ENCODE measurements at regions not wholly inside any gene's neighbourhood (a gene's known extent, or its start where the extent isn't known, plus 50 kb on each side); places are given as distances from the start of the nearest gene placed in this dataset.
"Not testable (repeated sequence)": the region's sequence is repeated elsewhere in the genome, so short reads cannot be mapped to it uniquely, and the experiment has no call there.

- DNase-seq (ENCODE audit: low read depth), result no peak
Measured at GRCh38 chr11:38721586-38722315, 2123.7 kb upstream of the RAG2 start.

- DNase-seq (ENCODE audit: low read depth), result no peak
Measured at GRCh38 chr11:38718659-38719058, 2120.6 kb upstream of the RAG2 start.

GRCh38 chr11:38718049-38718448 is 2120.0 kb upstream of the RAG2 start:
- no peak for DNase-seq (ENCODE audit: low read depth)

GRCh38 chr11:38711110-38711509 is 2113.1 kb upstream of the RAG2 start:
- DNase-seq (ENCODE audit: low read depth), result no peak

- no peak for DNase-seq (ENCODE audit: low read depth)
Measured at GRCh38 chr11:38710262-38710661, 2112.2 kb upstream of the RAG2 start.

DNA sequence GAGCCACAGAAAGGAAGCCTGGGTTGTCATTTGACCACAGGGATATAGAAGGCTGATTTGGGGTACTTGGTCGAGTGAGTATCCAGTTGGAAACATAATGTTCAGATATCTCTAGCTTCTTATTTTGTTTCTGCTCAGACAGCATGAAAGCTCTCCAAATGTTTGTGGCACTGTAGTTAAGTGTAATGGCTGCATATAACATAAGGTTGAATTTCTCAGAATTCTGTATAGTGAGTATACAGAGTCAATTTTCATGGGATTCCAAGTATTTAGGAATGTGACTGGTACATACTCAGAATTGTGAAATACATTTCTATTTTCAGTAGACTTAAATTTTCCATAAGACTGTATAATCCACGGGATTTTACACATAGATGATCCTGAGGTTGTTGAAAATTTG is 2102.1 kb upstream of the RAG2 start:
- DNase-seq (ENCODE audit: low read depth), result no peak

GRCh38 chr11:38693306-38693705 is 2095.3 kb upstream of the RAG2 start:
- DNase-seq (ENCODE audit: low read depth), result no peak

DNA sequence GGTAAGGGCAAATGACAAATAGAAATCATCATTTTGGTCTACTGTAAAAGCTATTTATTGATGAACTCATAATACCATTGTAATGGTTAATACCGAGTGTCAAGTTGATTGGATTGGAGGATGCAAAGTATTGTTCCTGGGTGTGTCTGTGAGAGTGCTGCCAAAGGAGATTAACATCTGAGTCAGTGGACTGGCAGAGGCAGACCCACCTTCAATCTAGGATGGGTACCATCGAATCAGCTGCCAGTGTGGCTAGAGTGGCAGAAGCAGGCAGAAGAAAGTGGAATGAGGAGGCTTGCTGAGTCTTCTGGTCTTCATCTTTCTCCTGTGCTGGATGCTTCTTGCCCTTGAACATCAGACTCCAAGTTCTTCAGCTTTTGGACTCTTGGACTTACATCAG is 2092.2 kb upstream of the RAG2 start:
- DNase-seq (ENCODE audit: low read depth), result not testable (repeated sequence)

- DNase-seq (ENCODE audit: low read depth), result no peak
Measured at GRCh38 chr11:38687008-38687407, 2089.0 kb upstream of the RAG2 start.

- no peak for DNase-seq (ENCODE audit: low read depth)
Measured at GRCh38 chr11:38683484-38683883, 2085.4 kb upstream of the RAG2 start.

DNA sequence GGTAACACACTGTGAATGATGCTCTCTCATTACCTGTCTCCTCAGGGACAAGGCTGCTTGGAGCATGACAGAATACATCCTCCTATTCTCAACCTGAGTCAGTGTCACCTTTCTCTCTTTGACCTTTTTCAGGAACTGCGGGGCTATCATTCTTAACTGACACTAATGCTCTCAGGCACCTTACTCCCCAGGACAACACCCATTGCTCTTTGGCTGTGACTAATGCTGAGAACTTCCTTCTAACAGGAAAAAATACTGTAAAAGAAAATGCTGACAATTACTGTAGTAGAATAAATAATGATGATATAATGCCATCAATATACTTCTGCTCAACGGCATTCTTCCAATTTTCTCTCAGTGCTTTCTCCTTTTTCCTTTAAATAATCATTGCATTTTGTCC is 2082.7 kb upstream of the RAG2 start:
- no peak for DNase-seq (ENCODE audit: low read depth)

- DNase-seq (ENCODE audit: low read depth), result no peak
Measured at GRCh38 chr11:38680166-38680565, 2082.1 kb upstream of the RAG2 start.

GRCh38 chr11:38672445-38672844 is 2074.4 kb upstream of the RAG2 start:
- DNase-seq (ENCODE audit: low read depth), result no peak

DNA sequence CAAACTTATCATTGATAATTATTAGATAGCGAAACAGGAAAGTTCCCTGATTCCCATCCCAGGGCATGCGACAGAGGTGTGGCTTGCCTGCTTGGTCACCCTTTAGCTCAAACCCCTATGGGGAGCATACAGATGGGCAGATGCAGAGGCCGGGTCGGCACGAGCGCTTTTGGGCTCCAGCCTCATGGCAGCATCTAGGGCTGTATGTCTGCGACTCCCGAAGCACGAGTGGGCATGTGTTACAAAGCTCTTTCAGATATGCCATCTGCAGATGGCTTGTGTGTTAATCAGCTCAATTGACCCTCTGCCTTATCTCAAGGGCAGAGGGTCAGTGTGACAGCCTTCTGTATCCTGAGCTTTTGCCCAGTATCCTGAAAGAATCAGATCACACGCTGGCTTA is 2069.3 kb upstream of the RAG2 start:
- DNase-seq (ENCODE audit: low read depth), result no peak

GRCh38 chr11:38648604-38649003 is 2050.6 kb upstream of the RAG2 start:
- no peak for DNase-seq (ENCODE audit: low read depth)

GRCh38 chr11:38646382-38646781 is 2048.3 kb upstream of the RAG2 start:
- no peak for DNase-seq (ENCODE audit: low read depth)

- no peak for DNase-seq (ENCODE audit: low read depth)
Measured at GRCh38 chr11:38640854-38641253, 2042.8 kb upstream of the RAG2 start.

DNA sequence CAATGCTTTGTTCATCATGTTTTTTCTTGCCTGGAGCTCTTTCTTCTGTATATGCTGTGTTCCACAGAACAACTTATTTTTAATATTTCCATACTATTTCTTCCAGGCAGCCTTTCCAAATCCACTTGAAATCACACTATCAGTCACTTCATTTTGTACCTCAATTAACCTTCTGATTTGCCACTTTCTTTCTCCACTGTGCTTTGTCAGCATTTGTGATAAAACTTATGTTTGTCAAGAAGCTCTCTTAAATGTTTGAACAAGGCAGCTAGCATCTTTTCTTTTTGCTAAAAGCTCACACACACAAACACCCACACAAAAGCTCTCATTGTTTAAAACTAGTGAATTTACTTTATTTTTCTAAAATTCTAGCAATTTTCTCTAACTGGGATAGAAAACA is 2014.7 kb upstream of the RAG2 start:
- DNase-seq (ENCODE audit: low read depth), result no peak

DNA sequence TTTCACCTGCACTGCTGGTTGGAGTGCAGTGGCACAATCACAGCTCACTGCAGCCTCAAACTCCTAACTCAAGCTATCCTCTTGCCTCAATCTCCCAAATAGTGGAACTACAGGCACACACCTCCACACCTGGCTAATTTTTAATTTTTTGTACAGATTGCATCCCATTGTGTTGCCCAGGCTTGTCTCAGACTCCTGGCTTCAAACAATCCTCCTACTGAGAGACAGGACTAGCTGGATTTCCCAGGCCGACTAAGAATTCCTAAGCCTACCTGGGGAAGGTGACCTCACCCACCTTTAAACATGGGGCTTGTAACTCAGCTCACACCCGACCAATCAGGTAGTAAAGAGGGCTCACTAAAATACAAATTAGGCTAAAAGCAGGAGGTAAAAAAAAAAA is 2003.3 kb upstream of the RAG2 start:
- DNase-seq (ENCODE audit: low read depth), result not testable (repeated sequence)

DNA sequence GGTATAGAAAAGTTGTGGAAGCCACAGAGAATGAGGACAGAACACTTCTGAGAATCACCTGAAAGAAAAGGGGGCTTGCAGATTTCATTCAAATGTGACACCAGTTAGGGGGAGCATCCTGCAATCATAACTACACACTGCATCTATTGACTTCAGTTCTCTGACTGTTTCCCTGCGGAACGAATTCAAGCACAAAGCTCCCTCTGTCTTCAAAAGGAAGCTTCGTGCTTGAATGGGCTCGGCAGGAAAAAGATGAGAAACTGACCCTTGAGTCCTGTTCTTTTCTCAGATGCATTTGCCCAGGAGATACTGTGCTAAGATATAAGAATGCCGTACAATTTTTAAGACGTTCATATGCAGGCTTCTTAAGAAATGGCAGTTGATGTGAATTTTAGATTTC is 2000.4 kb upstream of the RAG2 start:
- DNase-seq (ENCODE audit: low read depth), result no peak

DNA sequence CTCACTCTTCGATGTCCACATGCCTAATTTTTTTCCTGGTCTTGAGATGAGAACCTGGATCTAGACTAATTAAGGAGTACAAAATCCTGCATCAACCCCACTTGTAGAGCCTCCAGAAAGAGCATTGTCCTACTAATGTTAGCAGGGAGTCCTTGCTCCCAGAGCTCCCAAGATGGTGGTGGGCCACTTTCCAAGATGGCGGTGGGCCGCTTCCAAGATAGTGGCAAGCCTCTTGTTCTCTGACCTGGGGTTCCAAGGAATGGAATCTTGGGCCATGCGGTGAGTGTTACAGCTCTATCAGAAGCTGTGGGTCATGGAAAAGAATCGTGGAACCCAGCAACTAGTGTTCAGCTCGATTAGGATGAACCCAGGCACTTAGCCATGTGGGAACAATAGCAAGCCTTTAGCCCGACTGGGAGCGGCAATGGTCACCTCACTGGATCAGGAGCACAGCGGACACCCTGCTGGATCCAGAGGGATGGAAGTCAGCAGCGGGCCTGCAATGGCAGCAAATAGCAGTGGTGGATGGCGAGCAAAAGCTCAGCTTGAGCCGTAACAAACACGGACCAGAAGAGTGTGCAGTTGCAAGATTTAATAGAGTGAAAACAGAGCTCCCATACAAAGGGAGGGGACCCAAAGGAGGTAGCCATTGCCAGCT is 1997.5 kb upstream of the RAG2 start:
- not testable (repeated sequence) for DNase-seq (ENCODE audit: low read depth)

GRCh38 chr11:38594895-38595294 is 1996.9 kb upstream of the RAG2 start:
- DNase-seq (ENCODE audit: low read depth), result no peak

DNA sequence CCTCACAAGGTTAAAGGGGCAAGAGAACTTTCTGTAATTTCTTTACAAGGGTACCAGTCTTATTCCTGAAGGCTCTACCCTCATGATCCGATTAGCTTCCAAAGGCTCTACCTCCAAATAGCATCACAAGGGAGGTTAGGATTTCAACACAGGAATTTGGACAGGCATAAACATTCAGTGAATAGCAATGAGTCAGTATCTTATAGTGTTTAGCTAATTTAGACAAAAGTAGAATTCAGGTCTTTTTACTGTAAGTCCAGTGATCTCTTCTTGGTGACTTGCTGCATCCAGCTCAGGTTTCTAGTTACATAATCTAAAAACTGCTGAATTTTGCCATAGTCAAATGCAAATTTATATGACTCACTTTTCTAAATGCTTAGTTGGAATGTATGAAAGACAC is 1995.6 kb upstream of the RAG2 start:
- DNase-seq (ENCODE audit: low read depth), result no peak

- no peak for DNase-seq (ENCODE audit: low read depth)
Measured at GRCh38 chr11:38582756-38583155, 1984.7 kb upstream of the RAG2 start.

Measured in T-helper 22 cell (primary cell).